Fibroblast of pulmonary artery (primary cell): ENCODE measurements at regions not wholly inside any gene's neighbourhood (a gene's known extent, or its start where the extent isn't known, plus 50 kb on each side); places are given as distances from the start of the nearest gene placed in this dataset.

Source experiments
- DNase-seq: peaks from one replicate; pipeline ENCODE4 v3.0.0-alpha.2; 2010; ENCODE audit warnings: low read depth
- H3K4me3 ChIP-seq: replicated peaks from 2 replicates; pipeline ENCODE4 v1.5.1; 2011; ENCODE audit warnings: low read depth, mild to moderate bottlenecking, control low read depth, low read length, moderate library complexity
- TF ChIP-seq, protein P1 (sequence below): IDR thresholded peaks from 2 replicates; pipeline ENCODE4 v1.5.1; 2011; ENCODE audit warnings: mild to moderate bottlenecking, control low read depth, low read length, inconsistent platforms; ENCODE audit errors: missing control alignments

DNA sequence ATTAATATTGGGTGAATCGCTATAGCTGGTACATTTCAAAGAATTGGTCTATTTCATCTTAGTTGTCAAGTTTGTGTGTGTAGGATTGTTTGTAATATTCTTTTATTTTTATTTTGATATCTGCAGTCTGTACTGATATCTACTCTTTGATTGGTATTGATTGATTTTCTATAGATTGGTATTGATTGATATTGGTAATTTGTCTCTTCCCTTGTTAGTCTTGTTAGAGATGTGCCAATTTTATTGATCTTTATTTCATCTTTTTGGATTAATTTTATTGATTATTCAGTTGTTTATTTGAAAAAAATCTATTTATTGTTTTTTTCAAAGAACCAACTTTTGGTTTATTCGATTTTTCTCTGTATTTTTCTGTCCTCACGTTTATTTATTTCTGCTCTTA lies 61.4 kb downstream of the TM2D3 start:
- TF ChIP-seq, protein P1, sequence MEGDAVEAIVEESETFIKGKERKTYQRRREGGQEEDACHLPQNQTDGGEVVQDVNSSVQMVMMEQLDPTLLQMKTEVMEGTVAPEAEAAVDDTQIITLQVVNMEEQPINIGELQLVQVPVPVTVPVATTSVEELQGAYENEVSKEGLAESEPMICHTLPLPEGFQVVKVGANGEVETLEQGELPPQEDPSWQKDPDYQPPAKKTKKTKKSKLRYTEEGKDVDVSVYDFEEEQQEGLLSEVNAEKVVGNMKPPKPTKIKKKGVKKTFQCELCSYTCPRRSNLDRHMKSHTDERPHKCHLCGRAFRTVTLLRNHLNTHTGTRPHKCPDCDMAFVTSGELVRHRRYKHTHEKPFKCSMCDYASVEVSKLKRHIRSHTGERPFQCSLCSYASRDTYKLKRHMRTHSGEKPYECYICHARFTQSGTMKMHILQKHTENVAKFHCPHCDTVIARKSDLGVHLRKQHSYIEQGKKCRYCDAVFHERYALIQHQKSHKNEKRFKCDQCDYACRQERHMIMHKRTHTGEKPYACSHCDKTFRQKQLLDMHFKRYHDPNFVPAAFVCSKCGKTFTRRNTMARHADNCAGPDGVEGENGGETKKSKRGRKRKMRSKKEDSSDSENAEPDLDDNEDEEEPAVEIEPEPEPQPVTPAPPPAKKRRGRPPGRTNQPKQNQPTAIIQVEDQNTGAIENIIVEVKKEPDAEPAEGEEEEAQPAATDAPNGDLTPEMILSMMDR: no peak
- no peak for DNase-seq
- no peak overlapping the region for H3K4me3 ChIP-seq

DNA sequence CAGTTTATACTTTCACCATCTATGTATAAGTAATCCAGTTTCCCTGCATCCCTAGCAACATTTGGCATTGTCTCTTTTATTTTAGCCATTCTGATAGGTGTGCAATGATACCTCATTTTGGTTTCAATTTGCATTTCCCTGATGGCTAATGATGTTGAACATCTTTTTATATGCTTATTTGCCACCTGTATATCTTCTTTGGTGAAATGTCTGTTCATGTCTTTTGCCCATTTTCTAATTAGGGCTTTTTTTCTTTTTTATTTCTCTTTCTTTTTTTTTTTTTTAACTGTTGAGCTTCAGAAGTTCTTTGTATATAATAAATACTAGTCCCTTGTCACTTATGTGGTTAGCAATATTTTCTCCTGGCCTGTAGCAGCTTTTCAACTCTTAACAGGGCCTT lies 68.9 kb downstream of the TM2D3 start:
- TF ChIP-seq, protein P1: no peak
- no peak for DNase-seq
- no peak overlapping the region for H3K4me3 ChIP-seq

DNA sequence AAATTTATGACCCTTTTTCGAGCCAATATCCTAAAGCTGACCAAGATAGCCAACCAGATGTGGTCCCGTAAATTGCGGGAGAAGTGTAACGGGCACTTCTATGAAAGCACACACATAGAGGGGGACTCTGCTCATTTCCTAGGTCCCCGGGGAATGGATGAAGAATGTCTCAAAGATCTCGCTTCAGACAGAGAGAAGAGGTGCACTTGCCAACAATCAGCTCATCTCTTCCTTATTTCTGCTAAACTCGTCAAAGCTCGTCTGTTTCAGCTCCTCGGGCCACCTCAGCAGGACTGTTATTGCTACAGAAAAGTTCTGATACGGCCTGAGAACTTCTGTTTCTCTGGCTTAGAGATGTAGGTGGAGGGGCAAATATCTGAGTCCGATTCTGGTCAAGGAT lies 71.8 kb downstream of the TM2D3 start:
- DNase-seq: no peak
- TF ChIP-seq, protein P1: no peak
- H3K4me3 ChIP-seq: no peak overlapping the region

DNA sequence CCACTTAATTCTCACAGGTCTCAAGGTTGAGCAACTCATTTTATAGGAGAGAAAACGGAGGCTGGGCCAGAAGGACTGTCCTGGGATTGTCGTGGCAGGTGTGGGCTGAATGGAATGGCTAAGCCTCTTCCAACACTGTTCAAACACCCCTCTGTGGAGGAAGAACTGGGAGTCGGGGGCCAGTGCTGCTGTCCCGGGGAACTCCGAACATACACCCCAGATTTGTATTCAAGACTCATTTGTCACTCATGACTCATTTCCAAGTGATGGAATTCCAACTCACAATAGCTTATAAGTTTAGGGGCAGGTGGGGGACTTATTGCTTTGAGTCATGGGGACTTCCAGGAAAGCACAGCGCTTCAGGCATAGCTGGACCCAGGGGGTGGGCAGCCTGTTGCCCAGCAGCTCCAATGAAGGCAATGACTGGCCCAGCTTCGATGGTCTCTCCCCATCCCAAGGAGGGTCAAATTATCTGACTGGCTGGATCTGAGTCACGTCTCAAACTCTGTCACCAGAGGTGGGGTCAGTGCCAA lies 72.5 kb downstream of the TM2D3 start:
- DNase-seq: peak; percentile 4
- TF ChIP-seq, protein P1: no peak

DNA sequence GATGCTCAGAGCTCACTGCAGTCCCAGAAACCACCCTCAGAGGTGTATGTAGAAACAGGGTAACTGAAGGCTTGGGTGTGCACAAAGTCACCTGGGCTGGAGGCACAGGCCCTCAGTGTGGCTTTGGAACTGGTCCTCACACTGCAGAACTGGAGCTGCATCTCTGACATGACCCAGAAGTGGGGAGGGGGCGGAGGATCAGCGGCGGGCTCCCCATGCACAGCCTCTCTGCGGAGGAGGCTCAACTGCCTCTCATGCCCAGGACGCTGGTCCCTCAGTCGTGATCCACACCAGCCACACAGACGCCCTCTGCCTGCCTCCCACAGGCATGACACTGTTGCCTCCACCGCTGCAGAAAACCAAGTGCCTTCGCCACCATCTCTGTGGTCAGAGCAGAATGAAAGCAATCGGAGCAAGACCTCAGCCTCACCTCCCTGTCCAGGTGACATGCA lies 73.7 kb downstream of the TM2D3 start:
- DNase-seq: peak; percentile 33
- TF ChIP-seq, protein P1: peak; percentile 45
- no peak overlapping the region for H3K4me3 ChIP-seq

More for the DNA sequence above, 72.5 kb downstream of the TM2D3 start:
- no peak overlapping the region for H3K4me3 ChIP-seq

DNA sequence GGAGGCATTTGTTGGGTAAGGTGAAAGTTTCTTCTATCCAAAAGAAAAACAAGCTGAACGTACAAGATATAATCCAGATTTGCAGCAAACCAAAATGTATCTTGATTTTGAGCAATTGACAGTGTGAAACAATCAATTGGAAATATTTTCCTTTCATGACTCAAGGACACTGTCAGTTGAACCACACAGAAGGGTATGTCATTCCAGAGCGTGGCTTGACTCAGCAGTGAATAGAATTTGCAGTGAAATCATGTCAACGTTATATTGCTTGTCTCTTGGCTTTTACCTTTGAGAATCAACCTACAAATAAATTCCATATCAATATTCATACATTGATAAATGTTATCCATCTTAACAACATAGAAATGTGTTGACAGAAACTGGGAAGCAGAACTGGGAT lies 78.2 kb downstream of the TM2D3 start:
- H3K4me3 ChIP-seq: no peak overlapping the region
- no peak for DNase-seq
- TF ChIP-seq, protein P1: no peak

DNA sequence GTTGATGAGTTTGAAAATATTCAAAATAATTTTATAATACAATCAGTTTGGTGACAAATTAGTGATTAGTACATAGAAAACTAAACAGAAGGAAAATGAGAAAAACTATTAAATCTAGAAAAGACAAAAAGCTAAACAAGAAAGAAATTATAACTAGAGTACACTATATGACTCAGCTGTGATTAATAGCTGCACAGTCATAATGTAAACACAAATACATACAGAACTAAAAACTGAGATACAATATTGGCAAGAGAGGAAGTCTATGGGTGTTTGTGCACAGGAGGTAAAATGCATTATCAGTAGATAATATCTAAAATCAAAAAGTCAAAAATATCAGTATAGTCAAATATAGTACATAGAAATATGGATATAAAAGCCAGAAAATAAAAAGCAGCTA lies 80.7 kb upstream of the PCSK6 start:
- no peak for DNase-seq
- TF ChIP-seq, protein P1: no peak
- no peak overlapping the region for H3K4me3 ChIP-seq
